ENCODE measurements at regions not wholly inside any gene's neighbourhood (a gene's known extent, or its start where the extent isn't known, plus 50 kb on each side); places are given as distances from the start of the nearest gene placed in this dataset.

DNA sequence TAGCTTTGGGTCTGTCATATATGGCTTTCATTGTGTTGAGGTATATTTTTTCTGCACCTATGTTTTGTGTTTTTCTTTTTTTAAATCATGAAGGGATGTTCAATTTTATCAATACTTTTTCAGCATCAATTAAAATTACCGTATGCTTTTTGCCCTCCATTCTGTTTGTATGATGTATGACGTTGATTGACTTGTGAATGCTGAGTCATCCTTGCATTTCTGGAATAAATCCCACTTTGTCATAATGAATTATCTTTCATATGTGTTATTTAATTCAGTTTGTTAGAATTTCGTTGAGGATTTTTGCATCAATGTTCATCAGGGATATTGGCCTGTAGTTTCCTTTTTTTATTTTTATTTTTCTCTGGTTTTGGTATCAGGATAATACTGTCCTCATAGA is 790.9 kb downstream of the TMEM182 start:
- H3K27ac ChIP-seq: no peak overlapping the region
- no peak for DNase-seq (ENCODE audit: low read depth in 1 of 2, low spot score in 2 of 2)

DNA sequence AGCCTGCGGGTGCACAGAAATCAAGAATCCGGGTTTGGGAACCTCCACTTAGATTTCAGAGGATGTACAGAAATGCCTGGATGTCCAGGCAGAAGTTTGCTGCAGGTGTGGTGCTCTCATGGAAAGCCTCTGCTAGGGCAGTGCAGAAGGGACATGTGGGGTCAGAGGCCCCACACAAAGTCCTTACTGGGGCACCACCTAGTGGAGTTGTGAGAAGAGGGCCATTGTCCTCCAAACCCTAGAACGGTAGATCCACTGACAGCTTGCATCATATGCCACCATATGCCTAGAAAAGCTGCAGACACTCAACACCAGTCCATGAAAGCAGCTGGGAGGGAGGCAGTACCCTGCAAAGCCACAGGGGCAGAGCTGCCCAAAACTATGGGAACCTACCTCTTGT is 833.0 kb downstream of the TMEM182 start:
- DNase-seq (ENCODE audit: low read depth in 1 of 2, low spot score in 2 of 2): no peak

More for the DNA sequence above, 790.9 kb downstream of the TMEM182 start:
- Histone ChIP-seq H3K4me3 (no peak overlapping the region), H3K9me3 (replicated peaks) (peaks cover 5% of the 10 kb centered on the region; the same call in 1 of the 2 replicates), H3K4me1 (replicated peaks) (no peaks in the 10 kb centered on the region), H3K36me3 (no peaks in the 10 kb centered on the region), H3K27me3 (replicated peaks) (no peaks in the 10 kb centered on the region)

GRCh38 chr2:103605071-103605780 is 843.4 kb downstream of the TMEM182 start:
- DNase-seq (ENCODE audit: low read depth in 1 of 2, low spot score in 2 of 2): no peak
- H3K9me3 ChIP-seq (replicated peaks): peaks cover 4% of the 10 kb centered on the region; the same call in 1 of the 2 replicates
- no peaks in the 10 kb centered on the region for H3K36me3 ChIP-seq
- no peaks in the 10 kb centered on the region for H3K27me3 ChIP-seq (replicated peaks)
- no peak overlapping the region for H3K4me3 ChIP-seq
- no peak overlapping the region for H3K27ac ChIP-seq
- no peaks in the 10 kb centered on the region for H3K4me1 ChIP-seq (replicated peaks)

More for the DNA sequence above, 833.0 kb downstream of the TMEM182 start:
- Histone ChIP-seq H3K27me3 (replicated peaks) (no peaks in the 10 kb centered on the region), H3K9me3 (replicated peaks) (no peaks in the 10 kb centered on the region; the same call in 1 of the 2 replicates), H3K4me3 (no peak overlapping the region), H3K36me3 (no peaks in the 10 kb centered on the region), H3K27ac (no peak overlapping the region), H3K4me1 (replicated peaks) (no peaks in the 10 kb centered on the region)

GRCh38 chr2:103615611-103616105 is 853.8 kb downstream of the TMEM182 start:
- H3K4me3 ChIP-seq: no peak overlapping the region
- DNase-seq (ENCODE audit: low read depth in 1 of 2, low spot score in 2 of 2): no peak
- H3K27me3 ChIP-seq (replicated peaks): no peaks in the 10 kb centered on the region
- peaks cover 2% of the 10 kb centered on the region; the same call in 1 of the 2 replicates for H3K9me3 ChIP-seq (replicated peaks)
- H3K4me1 ChIP-seq (replicated peaks): no peaks in the 10 kb centered on the region
- H3K27ac ChIP-seq: no peak overlapping the region
- H3K36me3 ChIP-seq: no peaks in the 10 kb centered on the region

- no peak overlapping the region for H3K27ac ChIP-seq
- H3K4me1 ChIP-seq (replicated peaks): no peaks in the 10 kb centered on the region
- no peak for DNase-seq (ENCODE audit: low read depth in 1 of 2, low spot score in 2 of 2)
- H3K4me3 ChIP-seq: no peak overlapping the region
- no peaks in the 10 kb centered on the region for H3K27me3 ChIP-seq (replicated peaks)
- peaks cover 2% of the 10 kb centered on the region for H3K9me3 ChIP-seq (replicated peaks)
- no peaks in the 10 kb centered on the region for H3K36me3 ChIP-seq
Measured at GRCh38 chr2:103616891-103617290, 855.1 kb downstream of the TMEM182 start.

- H3K4me3 ChIP-seq: no peak overlapping the region
- no peak overlapping the region for H3K27ac ChIP-seq
- no peaks in the 10 kb centered on the region for H3K27me3 ChIP-seq (replicated peaks)
- no peaks in the 10 kb centered on the region for H3K4me1 ChIP-seq (replicated peaks)
- H3K36me3 ChIP-seq: no peaks in the 10 kb centered on the region
- H3K9me3 ChIP-seq (replicated peaks): peaks cover 2% of the 10 kb centered on the region
- DNase-seq (ENCODE audit: low read depth in 1 of 2, low spot score in 2 of 2): no peak
Measured at GRCh38 chr2:103618112-103618511, 856.3 kb downstream of the TMEM182 start.

DNA sequence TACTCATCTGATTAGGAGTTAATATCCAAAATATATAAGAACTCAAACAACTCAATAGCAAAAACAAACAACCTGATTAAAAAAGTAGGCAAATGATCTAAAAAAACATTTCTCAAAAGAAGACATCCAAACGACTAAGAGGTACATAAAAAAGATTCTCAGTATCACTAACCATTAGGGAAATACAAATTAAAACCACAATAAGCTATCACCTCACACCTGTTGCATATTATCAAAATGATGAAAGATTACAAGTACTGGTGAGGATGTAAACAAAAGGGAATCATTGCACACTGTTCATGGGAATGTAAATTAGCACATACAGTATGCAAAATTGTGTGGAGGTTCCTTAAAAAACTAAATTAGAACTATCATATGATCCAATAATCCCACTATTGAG is 865.5 kb downstream of the TMEM182 start:
- H3K9me3 ChIP-seq (replicated peaks): 0 out of 2 replicates have a peak, but pooled peaks cover 3% of the 10 kb centered on the region
- no peak for DNase-seq (ENCODE audit: low read depth in 1 of 2, low spot score in 2 of 2)
- no peaks in the 10 kb centered on the region for H3K36me3 ChIP-seq
- no peaks in the 10 kb centered on the region for H3K27me3 ChIP-seq (replicated peaks)
- no peaks in the 10 kb centered on the region for H3K4me1 ChIP-seq (replicated peaks)
- no peak overlapping the region for H3K4me3 ChIP-seq
- H3K27ac ChIP-seq: no peak overlapping the region

DNA sequence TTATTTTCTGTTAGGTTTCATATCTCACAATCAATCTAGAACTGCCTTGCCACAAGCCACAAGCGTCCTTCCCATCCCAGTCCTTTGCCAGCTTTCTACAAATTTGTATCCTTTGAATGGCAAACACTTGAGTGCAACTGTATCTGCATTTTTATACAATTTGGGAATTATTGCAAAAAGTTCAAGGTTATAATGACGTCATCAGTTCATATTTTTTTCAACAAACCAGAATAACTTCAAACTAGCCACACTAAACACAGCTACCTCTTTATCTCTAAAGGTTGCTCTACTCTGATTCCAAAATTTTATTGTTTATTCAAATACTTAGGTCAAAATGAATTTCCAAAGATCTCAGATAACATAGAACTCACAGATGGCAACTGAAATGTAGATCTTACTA is 877.1 kb downstream of the TMEM182 start:
- Histone ChIP-seq H3K27me3 (replicated peaks) (no peaks in the 10 kb centered on the region), H3K4me1 (replicated peaks) (no peaks in the 10 kb centered on the region), H3K4me3 (no peak overlapping the region), H3K36me3 (no peaks in the 10 kb centered on the region), H3K27ac (no peak overlapping the region), H3K9me3 (replicated peaks) (no peaks in the 10 kb centered on the region; the same call in none of the 2 replicates)
- no peak for DNase-seq (ENCODE audit: low read depth in 1 of 2, low spot score in 2 of 2)

GRCh38 chr2:103656558-103656957 is 894.7 kb downstream of the TMEM182 start:
- 0 out of 2 replicates have a peak, but pooled peaks cover 3% of the 10 kb centered on the region for H3K9me3 ChIP-seq (replicated peaks)
- no peak overlapping the region for H3K27ac ChIP-seq
- H3K27me3 ChIP-seq (replicated peaks): no peaks in the 10 kb centered on the region
- H3K4me1 ChIP-seq (replicated peaks): no peaks in the 10 kb centered on the region
- DNase-seq (ENCODE audit: low read depth in 1 of 2, low spot score in 2 of 2): no peak
- H3K36me3 ChIP-seq: no peaks in the 10 kb centered on the region
- no peak overlapping the region for H3K4me3 ChIP-seq

DNA sequence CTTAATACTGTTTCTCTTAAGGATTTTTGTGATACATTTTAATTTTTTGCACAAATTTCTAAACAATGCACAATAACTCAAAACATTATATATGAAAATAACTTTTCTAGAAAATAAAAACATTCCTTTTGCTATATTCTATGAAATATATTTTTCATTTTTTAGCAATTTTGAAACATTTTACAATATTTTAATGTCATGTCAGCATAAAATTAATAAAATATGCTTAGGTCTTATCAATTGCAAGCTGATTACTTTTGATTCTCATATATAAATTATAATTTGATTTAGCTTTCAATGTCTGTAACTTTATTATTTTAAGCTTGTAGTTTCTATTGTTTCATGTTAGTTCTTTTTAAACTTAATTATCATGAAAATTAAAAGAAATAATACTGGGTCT is 898.7 kb downstream of the TMEM182 start:
- no peaks in the 10 kb centered on the region for H3K36me3 ChIP-seq
- no peaks in the 10 kb centered on the region for H3K27me3 ChIP-seq (replicated peaks)
- H3K27ac ChIP-seq: no peak overlapping the region
- no peak overlapping the region for H3K4me3 ChIP-seq
- no peak for DNase-seq (ENCODE audit: low read depth in 1 of 2, low spot score in 2 of 2)
- H3K9me3 ChIP-seq (replicated peaks): peaks cover 6% of the 10 kb centered on the region; the same call in 1 of the 2 replicates
- no peaks in the 10 kb centered on the region for H3K4me1 ChIP-seq (replicated peaks)

- H3K27me3 ChIP-seq (replicated peaks): no peaks in the 10 kb centered on the region
- H3K4me1 ChIP-seq (replicated peaks): no peaks in the 10 kb centered on the region
- H3K36me3 ChIP-seq: no peaks in the 10 kb centered on the region
- H3K4me3 ChIP-seq: no peak overlapping the region
- peaks cover 6% of the 10 kb centered on the region; the same call in 1 of the 2 replicates for H3K9me3 ChIP-seq (replicated peaks)
- H3K27ac ChIP-seq: no peak overlapping the region
- DNase-seq (ENCODE audit: low read depth in 1 of 2, low spot score in 2 of 2): no peak
Measured at GRCh38 chr2:103660947-103661346, 899.1 kb downstream of the TMEM182 start.

DNA sequence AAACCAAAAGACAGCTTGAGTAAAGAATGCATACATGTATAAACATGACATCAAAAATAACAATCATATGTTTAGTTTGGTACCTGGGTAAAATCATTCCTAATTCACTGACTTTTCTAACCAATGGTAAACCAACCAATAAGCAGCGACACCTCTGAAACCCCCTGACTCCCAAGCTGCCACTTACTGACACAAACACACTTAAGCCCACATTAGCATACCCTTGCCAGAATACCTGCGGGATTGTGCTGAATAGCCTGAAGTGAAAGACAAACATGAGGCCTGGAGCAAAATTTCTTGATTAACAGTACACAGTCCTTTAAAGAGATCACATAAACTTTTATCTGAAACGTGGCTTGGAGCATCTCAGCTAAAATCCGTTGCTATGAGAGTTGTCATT is 902.9 kb downstream of the TMEM182 start:
- no peaks in the 10 kb centered on the region for H3K27me3 ChIP-seq (replicated peaks)
- no peaks in the 10 kb centered on the region for H3K4me1 ChIP-seq (replicated peaks)
- no peaks in the 10 kb centered on the region for H3K36me3 ChIP-seq
- H3K27ac ChIP-seq: no peak overlapping the region
- H3K9me3 ChIP-seq (replicated peaks): peaks cover 5% of the 10 kb centered on the region; the same call in 1 of the 2 replicates
- DNase-seq (ENCODE audit: low read depth in 1 of 2, low spot score in 2 of 2): no peak
- H3K4me3 ChIP-seq: no peak overlapping the region

GRCh38 chr2:103667335-103667884 is 905.6 kb downstream of the TMEM182 start:
- no peaks in the 10 kb centered on the region for H3K36me3 ChIP-seq
- H3K9me3 ChIP-seq (replicated peaks): peaks cover 3% of the 10 kb centered on the region; the same call in 1 of the 2 replicates
- H3K4me1 ChIP-seq (replicated peaks): no peaks in the 10 kb centered on the region
- no peak for DNase-seq (ENCODE audit: low read depth in 1 of 2, low spot score in 2 of 2)
- no peak overlapping the region for H3K4me3 ChIP-seq
- H3K27me3 ChIP-seq (replicated peaks): no peaks in the 10 kb centered on the region
- H3K27ac ChIP-seq: no peak overlapping the region

GRCh38 chr2:103669531-103669930 is 907.7 kb downstream of the TMEM182 start:
- Histone ChIP-seq H3K27me3 (replicated peaks) (no peaks in the 10 kb centered on the region), H3K27ac (no peak overlapping the region), H3K4me3 (no peak overlapping the region), H3K4me1 (replicated peaks) (no peaks in the 10 kb centered on the region), H3K9me3 (replicated peaks) (peaks cover 3% of the 10 kb centered on the region; the same call in 1 of the 2 replicates), H3K36me3 (no peaks in the 10 kb centered on the region)
- DNase-seq (ENCODE audit: low read depth in 1 of 2, low spot score in 2 of 2): no peak

Measured in SJSA1 (cell line).